GM23248 (cell line): ENCODE measurements at regions not wholly inside any gene's neighbourhood (a gene's known extent, or its start where the extent isn't known, plus 50 kb on each side); places are given as distances from the start of the nearest gene placed in this dataset.

ENCODE experiments used
- EZH2 ChIP-seq: fragments of 200-600 bp; sonication (generic); IDR thresholded peaks from 2 replicates; pipeline ENCODE4 v1.6.1; 2018; ENCODE audit warnings: antibody characterized with exemption, mild to moderate bottlenecking; ENCODE audit not compliant: insufficient read depth, poor library complexity, severe bottlenecking
- EZH2phosphoT487 ChIP-seq: fragments of 200-600 bp; sonication (generic); IDR thresholded peaks from 2 replicates; pipeline ENCODE4 v1.6.1; 2018; ENCODE audit warnings: antibody characterized with exemption, moderate library complexity, mild to moderate bottlenecking, low read depth; ENCODE audit not compliant: insufficient read depth

- TF ChIP-seq EZH2: no peak
- TF ChIP-seq EZH2phosphoT487: no peak
Measured at GRCh38 chr5:173789031-173789920, 98.9 kb upstream of the CPEB4 start.
